SK-N-SH treated with all-trans-retinoic acid at 6 μM for 48 hours (cell line): ENCODE measurements at regions not wholly inside any gene's neighbourhood (a gene's known extent, or its start where the extent isn't known, plus 50 kb on each side); places are given as distances from the start of the nearest gene placed in this dataset.

Source experiments
- CSDC2 ChIP-seq: fragments of 250-450 bp; sonication (Bioruptor Pico); IDR thresholded peaks from 2 replicates; pipeline ENCODE4 v1.5.0; 2020; ENCODE audit warnings: mild to moderate bottlenecking, moderate library complexity
- ESRRG ChIP-seq: fragments of 250-450 bp; sonication (Bioruptor Pico); IDR thresholded peaks from 2 replicates; pipeline ENCODE4 v1.6.1; 2021; ENCODE audit warnings: mild to moderate bottlenecking
- RARB ChIP-seq: fragments of 250-450 bp; sonication (Bioruptor Pico); IDR thresholded peaks from 2 replicates; pipeline ENCODE4 v1.8.0; 2021; ENCODE audit warnings: mild to moderate bottlenecking, moderate library complexity
- SNAI2 ChIP-seq: fragments of 250-450 bp; sonication (Bioruptor Pico); IDR thresholded peaks from 2 replicates; pipeline ENCODE4 v1.5.0; 2020; ENCODE audit warnings: mild to moderate bottlenecking, moderate library complexity
- TCF4 ChIP-seq: fragments of 250-450 bp; sonication (Bioruptor Pico); IDR thresholded peaks from 2 replicates; pipeline ENCODE4 v1.8.0; 2021; ENCODE audit warnings: mild to moderate bottlenecking, moderate library complexity, borderline replicate concordance
- ZC3H10 ChIP-seq: fragments of 250-450 bp; sonication (Bioruptor Pico); IDR thresholded peaks from 2 replicates; pipeline ENCODE4 v1.5.1; 2021; ENCODE audit warnings: mild to moderate bottlenecking, moderate library complexity
- ZFP30 ChIP-seq: fragments of 450-650 bp; formaldehyde crosslinking; IDR thresholded peaks from 2 replicates; pipeline ENCODE4 v1.5.0; 2022; ENCODE audit warnings: mild to moderate bottlenecking, moderate library complexity

DNA sequence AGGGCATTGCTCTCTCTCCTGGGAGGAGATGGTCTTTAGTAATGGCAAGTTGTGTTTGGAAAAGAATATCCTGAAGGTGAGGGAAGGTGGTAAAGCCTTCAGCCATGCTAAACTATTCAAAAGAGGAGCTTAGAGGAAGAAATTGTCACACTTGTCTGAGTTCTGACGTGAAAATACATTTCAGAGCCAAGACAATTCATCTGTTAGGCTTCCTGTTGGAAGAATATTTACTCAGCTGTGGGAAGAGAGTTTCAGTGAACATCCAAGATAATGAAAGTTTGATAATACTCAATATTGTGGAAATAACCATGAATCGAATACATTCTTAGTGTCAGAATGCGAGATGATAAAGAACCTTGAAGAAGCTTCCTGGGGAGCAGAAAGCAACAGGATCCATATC is 143.3 kb downstream of the GPAT3 start:
- TF ChIP-seq ZFP30 (CRISPR knock-in tag): no peak
- TF ChIP-seq TCF4 (CRISPR knock-in tag): no peak
- no peak for TF ChIP-seq RARB (CRISPR knock-in tag)
- no peak for TF ChIP-seq SNAI2 (CRISPR knock-in tag)
- no peak for TF ChIP-seq CSDC2
- no peak for TF ChIP-seq ZC3H10
- TF ChIP-seq ESRRG (CRISPR knock-in tag): no peak
